ENCODE measurements at regions not wholly inside any gene's neighbourhood (a gene's known extent, or its start where the extent isn't known, plus 50 kb on each side); places are given as distances from the start of the nearest gene placed in this dataset.

DNA sequence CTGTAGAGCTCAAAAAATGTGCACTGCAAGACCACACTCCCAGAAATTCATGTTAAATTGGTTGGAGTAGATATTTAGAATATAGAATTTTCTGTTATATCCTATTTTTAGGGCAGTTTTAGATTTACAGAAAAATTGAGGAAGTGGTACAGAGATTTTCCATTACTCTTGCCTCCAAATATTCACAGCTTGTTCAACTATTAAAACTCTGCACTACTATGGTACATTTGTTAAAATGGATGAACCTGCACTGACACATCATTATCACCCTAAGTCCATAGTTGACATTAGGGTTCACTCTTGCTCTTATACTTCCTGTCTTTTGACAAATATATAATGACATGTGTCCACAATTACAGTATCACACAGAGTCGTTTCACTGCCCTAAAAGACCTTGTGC lies 1724.5 kb downstream of the C4orf33 start:
- intact Hi-C loops (cut with micrococcal nuclease; ENCODE audit: unreplicated experiment) (no loop called here), in situ Hi-C loops (cut with MboI) (no loop called here)
- Histone ChIP-seq H4K20me1 (ENCODE audit: control insufficient read depth, insufficient read depth) (no peaks in the 10 kb centered on the region), H3K4me2 (ENCODE audit: control insufficient read depth, insufficient read depth) (no peak overlapping the region), H3K4me1 (ENCODE audit: control insufficient read depth, insufficient read depth, low read length) (no peaks in the 10 kb centered on the region), H3K4me3 (no peak overlapping the region), H3K27ac (ENCODE audit: control insufficient read depth, insufficient read depth) (no peak overlapping the region), H2AFZ (ENCODE audit: control insufficient read depth, low read depth, low read length) (no peak overlapping the region), H3K9me3 (replicated peaks; ENCODE audit: control insufficient read depth, insufficient read depth, low read length) (no peaks in the 10 kb centered on the region), H3K9ac (ENCODE audit: control insufficient read depth, insufficient read depth, low read length) (no peak overlapping the region), H3K36me3 (ENCODE audit: control insufficient read depth in 2 of 2, insufficient read depth in 2 of 2, low read length in 1 of 2) (no peaks in the 10 kb centered on the region), H3K27me3 (replicated peaks in 1 of 2; ENCODE audit: control insufficient read depth in 2 of 2, insufficient read depth in 2 of 2, low read length in 1 of 2) (no peaks in the 10 kb centered on the region), H3K79me2 (ENCODE audit: control insufficient read depth, insufficient read depth, low read length) (no peaks in the 10 kb centered on the region)
- POLR2A ChIA-PET: no interaction called here
- FAIRE-seq (no peak), ATAC-seq (peak; percentile 55), DNase-seq (ENCODE audit: low read depth, low spot score) (no peak)
- RAD21 ChIA-PET (ENCODE audit: unreplicated experiment): interaction anchor here (0.6 kb wide), 1 partner anchor 850 kb away, joined by 3 read pairs; no protein-coding TSS in a partner anchor
- no TSS peak for BruUV-seq (replicated peaks)
- TF ChIP-seq CEBPB (IDR thresholded peaks at IDR 0.05; ENCODE audit: borderline replicate concordance in 1 of 2, low read depth in 2 of 2, low read length in 2 of 2) (no peak), NFYA (IDR thresholded peaks at IDR 0.05; ENCODE audit: borderline replicate concordance, low read depth, low read length) (no peak), BRCA1 (IDR thresholded peaks at IDR 0.05; ENCODE audit: low read depth, low read length) (no peak), ATF7 (IDR thresholded peaks at IDR 0.05; ENCODE audit: low read depth) (0 out of 2 replicates have a peak, but pooled peaks have one; percentile 14)
- SMC1A ChIA-PET (ENCODE audit: uncharacterized antibody, unreplicated experiment): no interaction called here
- 0% methylated on average over 1 of the region's 1 CpG for WGBS (ENCODE audit: insufficient coverage, insufficient replicate concordance, low lambda C conversion rate, missing lambda C conversion rate)
- CTCF ChIA-PET: interaction anchor here (2.3 kb wide), 1 partner anchor 12 kb away, joined by 7 read pairs; no protein-coding TSS in a partner anchor

DNA sequence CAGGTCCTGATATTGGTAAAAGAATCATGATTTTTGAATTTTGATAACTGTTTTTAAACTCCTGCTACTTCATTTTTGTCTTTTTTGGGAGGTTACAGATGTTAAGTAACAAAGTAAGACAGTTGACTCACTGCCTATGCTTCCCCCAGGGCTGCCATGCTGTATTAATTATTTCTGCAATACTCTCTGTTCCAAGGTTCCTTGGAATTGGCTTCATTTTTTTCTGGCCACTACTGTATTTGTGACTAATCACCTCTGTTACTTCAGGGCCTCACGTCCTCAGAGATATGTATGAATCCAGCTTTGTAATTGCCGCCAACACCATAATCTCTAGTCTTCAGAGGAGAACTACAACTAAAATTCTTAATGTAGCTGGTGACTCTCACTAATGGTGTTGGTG lies 1729.3 kb downstream of the C4orf33 start:
- CTCF ChIA-PET: no interaction called here
- POLR2A ChIA-PET: interaction anchor here (0.5 kb wide), 1 partner anchor 301 kb away, joined by 4 read pairs; no protein-coding TSS in a partner anchor
- no peak overlapping the region for H3K4me3 ChIP-seq
- no TSS peak for BruUV-seq (replicated peaks)
- WGBS (ENCODE audit: insufficient coverage, insufficient replicate concordance, low lambda C conversion rate, missing lambda C conversion rate): 18% methylated on average over 2 of the region's 2 CpGs
- no peak overlapping the region for H3K9ac ChIP-seq (ENCODE audit: control insufficient read depth, insufficient read depth, low read length)
- SMC1A ChIA-PET (ENCODE audit: uncharacterized antibody, unreplicated experiment): no interaction called here
- RAD21 ChIA-PET (ENCODE audit: unreplicated experiment): no interaction called here
- H3K27ac ChIP-seq (ENCODE audit: control insufficient read depth, insufficient read depth): no peak overlapping the region
- FAIRE-seq (no peak), ATAC-seq (no peak), DNase-seq (ENCODE audit: low read depth, low spot score) (no peak)
- no peaks in the 10 kb centered on the region for H3K9me3 ChIP-seq (replicated peaks; ENCODE audit: control insufficient read depth, insufficient read depth, low read length)
- H3K4me1 ChIP-seq (ENCODE audit: control insufficient read depth, insufficient read depth, low read length): no peaks in the 10 kb centered on the region
- no peak overlapping the region for H3K4me2 ChIP-seq (ENCODE audit: control insufficient read depth, insufficient read depth)
- H3K27me3 ChIP-seq (replicated peaks in 1 of 2; ENCODE audit: control insufficient read depth in 2 of 2, insufficient read depth in 2 of 2, low read length in 1 of 2): no peaks in the 10 kb centered on the region
- no peaks in the 10 kb centered on the region for H3K79me2 ChIP-seq (ENCODE audit: control insufficient read depth, insufficient read depth, low read length)
- in situ Hi-C loops (cut with MboI) (no loop called here), intact Hi-C loops (cut with micrococcal nuclease; ENCODE audit: unreplicated experiment) (no loop called here)
- no peaks in the 10 kb centered on the region for H4K20me1 ChIP-seq (ENCODE audit: control insufficient read depth, insufficient read depth)
- no peak overlapping the region for H2AFZ ChIP-seq (ENCODE audit: control insufficient read depth, low read depth, low read length)
- no peaks in the 10 kb centered on the region for H3K36me3 ChIP-seq (ENCODE audit: control insufficient read depth in 2 of 2, insufficient read depth in 2 of 2, low read length in 1 of 2)
- no peak for TF ChIP-seq HCFC1 (IDR thresholded peaks at IDR 0.05; ENCODE audit: low read length)
- TF ChIP-seq POLR2A (IDR thresholded peaks at IDR 0.05; ENCODE audit: low read depth, low read length): no peak
- no peak for TF ChIP-seq MYC (IDR thresholded peaks at IDR 0.05; ENCODE audit: insufficient read depth, insufficient read length, insufficient replicate concordance, low read length, severe bottlenecking)
- TF ChIP-seq, protein P1, sequence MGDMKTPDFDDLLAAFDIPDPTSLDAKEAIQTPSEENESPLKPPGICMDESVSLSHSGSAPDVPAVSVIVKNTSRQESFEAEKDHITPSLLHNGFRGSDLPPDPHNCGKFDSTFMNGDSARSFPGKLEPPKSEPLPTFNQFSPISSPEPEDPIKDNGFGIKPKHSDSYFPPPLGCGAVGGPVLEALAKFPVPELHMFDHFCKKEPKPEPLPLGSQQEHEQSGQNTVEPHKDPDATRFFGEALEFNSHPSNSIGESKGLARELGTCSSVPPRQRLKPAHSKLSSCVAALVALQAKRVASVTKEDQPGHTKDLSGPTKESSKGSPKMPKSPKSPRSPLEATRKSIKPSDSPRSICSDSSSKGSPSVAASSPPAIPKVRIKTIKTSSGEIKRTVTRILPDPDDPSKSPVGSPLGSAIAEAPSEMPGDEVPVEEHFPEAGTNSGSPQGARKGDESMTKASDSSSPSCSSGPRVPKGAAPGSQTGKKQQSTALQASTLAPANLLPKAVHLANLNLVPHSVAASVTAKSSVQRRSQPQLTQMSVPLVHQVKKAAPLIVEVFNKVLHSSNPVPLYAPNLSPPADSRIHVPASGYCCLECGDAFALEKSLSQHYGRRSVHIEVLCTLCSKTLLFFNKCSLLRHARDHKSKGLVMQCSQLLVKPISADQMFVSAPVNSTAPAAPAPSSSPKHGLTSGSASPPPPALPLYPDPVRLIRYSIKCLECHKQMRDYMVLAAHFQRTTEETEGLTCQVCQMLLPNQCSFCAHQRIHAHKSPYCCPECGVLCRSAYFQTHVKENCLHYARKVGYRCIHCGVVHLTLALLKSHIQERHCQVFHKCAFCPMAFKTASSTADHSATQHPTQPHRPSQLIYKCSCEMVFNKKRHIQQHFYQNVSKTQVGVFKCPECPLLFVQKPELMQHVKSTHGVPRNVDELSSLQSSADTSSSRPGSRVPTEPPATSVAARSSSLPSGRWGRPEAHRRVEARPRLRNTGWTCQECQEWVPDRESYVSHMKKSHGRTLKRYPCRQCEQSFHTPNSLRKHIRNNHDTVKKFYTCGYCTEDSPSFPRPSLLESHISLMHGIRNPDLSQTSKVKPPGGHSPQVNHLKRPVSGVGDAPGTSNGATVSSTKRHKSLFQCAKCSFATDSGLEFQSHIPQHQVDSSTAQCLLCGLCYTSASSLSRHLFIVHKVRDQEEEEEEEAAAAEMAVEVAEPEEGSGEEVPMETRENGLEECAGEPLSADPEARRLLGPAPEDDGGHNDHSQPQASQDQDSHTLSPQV (IDR thresholded peaks at IDR 0.05): no peak
- TF ChIP-seq, protein P2, sequence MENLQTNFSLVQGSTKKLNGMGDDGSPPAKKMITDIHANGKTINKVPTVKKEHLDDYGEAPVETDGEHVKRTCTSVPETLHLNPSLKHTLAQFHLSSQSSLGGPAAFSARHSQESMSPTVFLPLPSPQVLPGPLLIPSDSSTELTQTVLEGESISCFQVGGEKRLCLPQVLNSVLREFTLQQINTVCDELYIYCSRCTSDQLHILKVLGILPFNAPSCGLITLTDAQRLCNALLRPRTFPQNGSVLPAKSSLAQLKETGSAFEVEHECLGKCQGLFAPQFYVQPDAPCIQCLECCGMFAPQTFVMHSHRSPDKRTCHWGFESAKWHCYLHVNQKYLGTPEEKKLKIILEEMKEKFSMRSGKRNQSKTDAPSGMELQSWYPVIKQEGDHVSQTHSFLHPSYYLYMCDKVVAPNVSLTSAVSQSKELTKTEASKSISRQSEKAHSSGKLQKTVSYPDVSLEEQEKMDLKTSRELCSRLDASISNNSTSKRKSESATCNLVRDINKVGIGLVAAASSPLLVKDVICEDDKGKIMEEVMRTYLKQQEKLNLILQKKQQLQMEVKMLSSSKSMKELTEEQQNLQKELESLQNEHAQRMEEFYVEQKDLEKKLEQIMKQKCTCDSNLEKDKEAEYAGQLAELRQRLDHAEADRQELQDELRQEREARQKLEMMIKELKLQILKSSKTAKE (IDR thresholded peaks at IDR 0.05; ENCODE audit: low read depth, poor library complexity, severe bottlenecking): no peak
- no peak for TF ChIP-seq RAD51 (IDR thresholded peaks at IDR 0.05)
- TF ChIP-seq, protein P3, sequence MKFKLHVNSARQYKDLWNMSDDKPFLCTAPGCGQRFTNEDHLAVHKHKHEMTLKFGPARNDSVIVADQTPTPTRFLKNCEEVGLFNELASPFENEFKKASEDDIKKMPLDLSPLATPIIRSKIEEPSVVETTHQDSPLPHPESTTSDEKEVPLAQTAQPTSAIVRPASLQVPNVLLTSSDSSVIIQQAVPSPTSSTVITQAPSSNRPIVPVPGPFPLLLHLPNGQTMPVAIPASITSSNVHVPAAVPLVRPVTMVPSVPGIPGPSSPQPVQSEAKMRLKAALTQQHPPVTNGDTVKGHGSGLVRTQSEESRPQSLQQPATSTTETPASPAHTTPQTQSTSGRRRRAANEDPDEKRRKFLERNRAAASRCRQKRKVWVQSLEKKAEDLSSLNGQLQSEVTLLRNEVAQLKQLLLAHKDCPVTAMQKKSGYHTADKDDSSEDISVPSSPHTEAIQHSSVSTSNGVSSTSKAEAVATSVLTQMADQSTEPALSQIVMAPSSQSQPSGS (IDR thresholded peaks at IDR 0.05; ENCODE audit: low read length): no peak

Data from GM12878 (cell line).